HEK293T (cell line): ENCODE measurements at regions not wholly inside any gene's neighbourhood (a gene's known extent, or its start where the extent isn't known, plus 50 kb on each side); places are given as distances from the start of the nearest gene placed in this dataset.
"Not testable (repeated sequence)": the region's sequence is repeated elsewhere in the genome, so short reads cannot be mapped to it uniquely, and the experiment has no call there.

Experiments
- CTCF ChIA-PET: fragments of 350-600 bp; formaldehyde crosslinking; extraction: SDS; loops from one replicate; lab custom pipeline; 2021; ENCODE audit warnings: antibody characterized with exemption, inconsistent platforms; lab: Yijun Ruan, JAX
- POLR2A ChIA-PET: fragments of 350-600 bp; formaldehyde crosslinking; extraction: SDS; loops from one replicate; lab custom pipeline; 2020; ENCODE audit warnings: antibody characterized with exemption, inconsistent platforms; lab: Yijun Ruan, JAX
- DNase-seq: peaks from one replicate; pipeline ENCODE4 v3.0.0; 2012; ENCODE audit warnings: mixed read lengths; ENCODE audit errors: extremely low spot score
- ARNT ChIP-seq: fragments of 450-650 bp; IDR thresholded peaks from 2 replicates; pipeline ENCODE4 v1.6.1; 2017; ENCODE audit warnings: mild to moderate bottlenecking
- BHLHE40 ChIP-seq: fragments of 450-650 bp; IDR thresholded peaks from 2 replicates; pipeline ENCODE4 v1.6.1; 2016; ENCODE audit warnings: mild to moderate bottlenecking, moderate library complexity, borderline replicate concordance
- CTBP1 ChIP-seq: fragments of 450-650 bp; IDR thresholded peaks from 2 replicates; pipeline ENCODE4 v1.6.1; 2016; ENCODE audit warnings: borderline replicate concordance
- ELF4 ChIP-seq: fragments of 450-650 bp; IDR thresholded peaks from 2 replicates; pipeline ENCODE4 v1.6.1; 2017; ENCODE audit warnings: antibody characterized with exemption
- FOXA1 ChIP-seq: fragments of 450-650 bp; IDR thresholded peaks from 2 replicates; pipeline ENCODE4 v1.6.1; 2016; ENCODE audit warnings: mild to moderate bottlenecking
- FOXK2 ChIP-seq: fragments of 450-650 bp; IDR thresholded peaks from 2 replicates; pipeline ENCODE4 v1.6.1; 2016; ENCODE audit warnings: mild to moderate bottlenecking
- FOXM1 ChIP-seq: fragments of 450-650 bp; IDR thresholded peaks from 2 replicates; pipeline ENCODE4 v1.6.1; 2017; ENCODE audit warnings: mild to moderate bottlenecking, borderline replicate concordance
- HDGF ChIP-seq: fragments of 450-650 bp; IDR thresholded peaks from 2 replicates; pipeline ENCODE4 v1.6.1; 2017; ENCODE audit warnings: antibody characterized with exemption, borderline replicate concordance
- L3MBTL2 ChIP-seq: fragments of 450-650 bp; conservative IDR thresholded peaks from 2 replicates; pipeline ENCODE4 v1.6.1; 2016; ENCODE audit warnings: mild to moderate bottlenecking
- LEF1 ChIP-seq: fragments of 450-650 bp; IDR thresholded peaks from 2 replicates; pipeline ENCODE4 v1.6.1; 2017; ENCODE audit warnings: mild to moderate bottlenecking, borderline replicate concordance
- NFRKB ChIP-seq: fragments of 450-650 bp; IDR thresholded peaks from 2 replicates; pipeline ENCODE4 v1.6.1; 2016; ENCODE audit warnings: mild to moderate bottlenecking, moderate library complexity
- SP1 ChIP-seq: fragments of 450-650 bp; IDR thresholded peaks from 2 replicates; pipeline ENCODE4 v1.6.1; 2017
- SUZ12 ChIP-seq: fragments of 450-650 bp; IDR thresholded peaks from 2 replicates; pipeline ENCODE4 v1.6.1; 2016; ENCODE audit warnings: mild to moderate bottlenecking
- TARDBP ChIP-seq: fragments of 450-650 bp; IDR thresholded peaks from 2 replicates; pipeline ENCODE4 v1.6.1; 2016
- ZNF384 ChIP-seq: fragments of 450-650 bp; IDR thresholded peaks from 2 replicates; pipeline ENCODE4 v1.6.1; 2016
- TF ChIP-seq, protein P1 (sequence below): fragments of 450-650 bp; IDR thresholded peaks from 2 replicates; pipeline ENCODE4 v1.6.1; 2016

- DNase-seq = no peak
- CTCF ChIA-PET = no interaction called here
- POLR2A ChIA-PET = no interaction called here
- TF ChIP-seq LEF1 (no peak), TARDBP (no peak), BHLHE40 (no peak), ARNT (no peak), CTBP1 (no peak), HDGF (no peak), SUZ12 (no peak), ELF4 (no peak), FOXK2 (no peak), SP1 (no peak), NFRKB (no peak), L3MBTL2 (no peak), ZNF384 (no peak)
Observed at GRCh38 chr11:71370895-71371673, 77.1 kb downstream of the DHCR7 start.

- CTCF ChIA-PET = no interaction called here
- no peak for TF ChIP-seq L3MBTL2
- TF ChIP-seq HDGF = no peak
- TF ChIP-seq TARDBP = no peak
- no peak for TF ChIP-seq SUZ12
- TF ChIP-seq ARNT = no peak
- no peak for TF ChIP-seq SP1
- TF ChIP-seq, protein P1, sequence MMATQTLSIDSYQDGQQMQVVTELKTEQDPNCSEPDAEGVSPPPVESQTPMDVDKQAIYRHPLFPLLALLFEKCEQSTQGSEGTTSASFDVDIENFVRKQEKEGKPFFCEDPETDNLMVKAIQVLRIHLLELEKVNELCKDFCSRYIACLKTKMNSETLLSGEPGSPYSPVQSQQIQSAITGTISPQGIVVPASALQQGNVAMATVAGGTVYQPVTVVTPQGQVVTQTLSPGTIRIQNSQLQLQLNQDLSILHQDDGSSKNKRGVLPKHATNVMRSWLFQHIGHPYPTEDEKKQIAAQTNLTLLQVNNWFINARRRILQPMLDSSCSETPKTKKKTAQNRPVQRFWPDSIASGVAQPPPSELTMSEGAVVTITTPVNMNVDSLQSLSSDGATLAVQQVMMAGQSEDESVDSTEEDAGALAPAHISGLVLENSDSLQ = no peak
- TF ChIP-seq BHLHE40 = no peak
- TF ChIP-seq LEF1 = no peak
- no peak for TF ChIP-seq NFRKB
- no peak for TF ChIP-seq ZNF384
- TF ChIP-seq FOXA1 = no peak
- no peak for TF ChIP-seq FOXM1
- no peak for TF ChIP-seq ELF4
- no peak for TF ChIP-seq CTBP1
- no peak for TF ChIP-seq FOXK2
- POLR2A ChIA-PET = no interaction called here
- DNase-seq = no peak
Observed at GRCh38 chr11:71370020-71370747, 78.0 kb downstream of the DHCR7 start.

GRCh38 chr11:71369411-71369810, 78.8 kb downstream of the DHCR7 start:
- DNase-seq = no peak
- TF ChIP-seq HDGF (no peak), ARNT (no peak), FOXK2 (no peak), L3MBTL2 (no peak), BHLHE40 (no peak), CTBP1 (no peak), TARDBP (no peak), SP1 (no peak), ELF4 (no peak), SUZ12 (no peak), FOXA1 (no peak), FOXM1 (no peak), ZNF384 (no peak), LEF1 (no peak)
- TF ChIP-seq, protein P1 = no peak
- ChIA-PET POLR2A (no interaction called here), CTCF (no interaction called here)

DNA sequence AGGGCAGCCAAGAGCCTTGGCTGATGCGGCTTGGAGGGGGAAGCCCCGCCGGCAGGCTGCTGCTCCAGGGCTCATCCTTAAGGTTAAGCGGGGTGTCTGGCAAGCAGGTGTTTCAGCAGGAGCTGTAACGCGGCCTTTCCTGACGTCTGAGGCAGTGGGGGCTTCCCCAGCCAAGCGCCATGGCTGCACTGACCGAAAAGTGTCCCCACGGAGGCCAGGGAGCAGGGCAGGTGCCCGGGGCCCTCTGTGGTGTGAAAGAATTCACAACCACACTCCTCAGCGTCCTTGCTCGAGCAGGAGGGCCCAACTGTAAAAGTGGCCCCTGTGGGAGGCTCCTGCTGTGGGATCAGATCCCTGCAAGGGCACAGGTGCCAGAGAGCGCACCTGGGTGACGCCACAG, 79.2 kb downstream of the DHCR7 start:
- ChIA-PET CTCF (no interaction called here), POLR2A (no interaction called here)
- DNase-seq = no peak
- no peak for TF ChIP-seq L3MBTL2
- no peak for TF ChIP-seq CTBP1
- TF ChIP-seq BHLHE40 = no peak
- TF ChIP-seq FOXK2 = no peak
- no peak for TF ChIP-seq ARNT
- no peak for TF ChIP-seq NFRKB
- no peak for TF ChIP-seq TARDBP
- TF ChIP-seq FOXM1 = no peak
- TF ChIP-seq LEF1 = no peak
- TF ChIP-seq SP1 = no peak

GRCh38 chr11:71367756-71368155, 80.4 kb downstream of the DHCR7 start:
- ChIA-PET POLR2A (no interaction called here), CTCF (no interaction called here)
- no peak for DNase-seq
- no peak for TF ChIP-seq NFRKB
- TF ChIP-seq ELF4 = no peak
- no peak for TF ChIP-seq CTBP1
- TF ChIP-seq FOXM1 = no peak
- TF ChIP-seq, protein P1 = no peak
- TF ChIP-seq HDGF = no peak
- TF ChIP-seq BHLHE40 = no peak
- TF ChIP-seq FOXA1 = no peak
- no peak for TF ChIP-seq L3MBTL2
- no peak for TF ChIP-seq ZNF384
- no peak for TF ChIP-seq ARNT
- TF ChIP-seq SUZ12 = no peak
- TF ChIP-seq TARDBP = no peak
- no peak for TF ChIP-seq SP1
- no peak for TF ChIP-seq LEF1
- no peak for TF ChIP-seq FOXK2

- POLR2A ChIA-PET, DNase-seq, CTCF ChIA-PET: not testable (repeated sequence)
Observed at GRCh38 chr11:71367276-71367675, 80.9 kb downstream of the DHCR7 start.
